ENCODE measurements at regions not wholly inside any gene's neighbourhood (a gene's known extent, or its start where the extent isn't known, plus 50 kb on each side); places are given as distances from the start of the nearest gene placed in this dataset.

GRCh38 chr3:46124216-46125177 lies 83.6 kb downstream of the CCR1 start:
- no peak for DNase-seq (ENCODE audit: low spot score)
- ChIA-PET POLR2A (ENCODE audit: low non-redundant PET) (no interaction called here), CTCF (interaction anchor here (0.6 to 1.0 kb wide), 2 partner anchors 8 to 133 kb away, joined by 4 to 7 read pairs; no protein-coding TSS in a partner anchor)
- H3K27ac ChIP-seq: no peak overlapping the region
- no peak for TF ChIP-seq CTCF (conservative IDR thresholded peaks at IDR 0.05; ENCODE audit: low read depth)

GRCh38 chr3:46123646-46124045 lies 84.5 kb downstream of the CCR1 start:
- no peak for DNase-seq (ENCODE audit: low spot score)
- CTCF ChIA-PET: no interaction called here
- POLR2A ChIA-PET (ENCODE audit: low non-redundant PET): no interaction called here
- TF ChIP-seq CTCF (conservative IDR thresholded peaks at IDR 0.05; ENCODE audit: low read depth): no peak
- H3K27ac ChIP-seq: no peak overlapping the region

- POLR2A ChIA-PET (ENCODE audit: low non-redundant PET): no interaction called here
- H3K27ac ChIP-seq: no peak overlapping the region
- CTCF ChIA-PET: interaction anchor here (1.0 kb wide), 1 partner anchor 45 kb away, joined by 3 read pairs; no protein-coding TSS in a partner anchor
- TF ChIP-seq CTCF (conservative IDR thresholded peaks at IDR 0.05; ENCODE audit: low read depth): no peak
- DNase-seq (ENCODE audit: low spot score): no peak
Observed at GRCh38 chr3:46122091-46122490, 86.0 kb downstream of the CCR1 start.

GRCh38 chr3:46120983-46121382 lies 87.1 kb downstream of the CCR1 start:
- H3K27ac ChIP-seq: no peak overlapping the region
- DNase-seq (ENCODE audit: low spot score): no peak
- CTCF ChIA-PET: interaction anchor here (1.0 kb wide), 1 partner anchor 44 kb away, joined by 3 read pairs; no protein-coding TSS in a partner anchor
- TF ChIP-seq CTCF (conservative IDR thresholded peaks at IDR 0.05; ENCODE audit: low read depth): no peak
- POLR2A ChIA-PET (ENCODE audit: low non-redundant PET): no interaction called here

GRCh38 chr3:46119709-46120498 lies 88.2 kb downstream of the CCR1 start:
- no peak for DNase-seq (ENCODE audit: low spot score)
- ChIA-PET CTCF (no interaction called here), POLR2A (ENCODE audit: low non-redundant PET) (no interaction called here)
- TF ChIP-seq CTCF (conservative IDR thresholded peaks at IDR 0.05; ENCODE audit: low read depth): no peak
- no peak overlapping the region for H3K27ac ChIP-seq

- no peak overlapping the region for H3K27ac ChIP-seq
- no peak for TF ChIP-seq CTCF (conservative IDR thresholded peaks at IDR 0.05; ENCODE audit: low read depth)
- POLR2A ChIA-PET (ENCODE audit: low non-redundant PET): no interaction called here
- no peak for DNase-seq (ENCODE audit: low spot score)
- CTCF ChIA-PET: interaction anchor here (0.7 kb wide), 1 partner anchor 17 kb away, joined by 5 read pairs; no protein-coding TSS in a partner anchor
Observed at GRCh38 chr3:46119253-46119652, 88.9 kb downstream of the CCR1 start.

Measured in RWPE1 (cell line).